ENCODE measurements at regions not wholly inside any gene's neighbourhood (a gene's known extent, or its start where the extent isn't known, plus 50 kb on each side); places are given as distances from the start of the nearest gene placed in this dataset.

- no peak for TF ChIP-seq GATA3 (IDR thresholded peaks at IDR 0.05; ENCODE audit: low read depth, low read length)
- TF ChIP-seq GATA2 (IDR thresholded peaks at IDR 0.05; ENCODE audit: low read depth, low read length) = no peak
Measured at GRCh38 chr7:35878351-35878750, 77.5 kb downstream of the SEPTIN7 start.
